Neural progenitor cell (in vitro differentiated cells): ENCODE measurements at regions not wholly inside any gene's neighbourhood (a gene's known extent, or its start where the extent isn't known, plus 50 kb on each side); places are given as distances from the start of the nearest gene placed in this dataset.
"Not testable (repeated sequence)": the region's sequence is repeated elsewhere in the genome, so short reads cannot be mapped to it uniquely, and the experiment has no call there.

Source experiments
- EZH2 ChIP-seq: fragments of 200-600 bp; sonication (generic); IDR thresholded peaks from 2 replicates; pipeline ENCODE4 v1.6.1; 2017; ENCODE audit warnings: antibody characterized with exemption, mild to moderate bottlenecking, moderate library complexity
- EZH2phosphoT487 ChIP-seq: fragments of 200-600 bp; sonication (generic); IDR thresholded peaks from 2 replicates; pipeline ENCODE4 v1.6.1; 2017; ENCODE audit warnings: antibody characterized with exemption
- TF ChIP-seq, protein P1 (sequence below): fragments of 200-600 bp; sonication (generic); IDR thresholded peaks from 2 replicates; pipeline ENCODE4 v1.5.1; 2017; ENCODE audit warnings: antibody characterized with exemption, mild to moderate bottlenecking

- TF ChIP-seq, protein P1, sequence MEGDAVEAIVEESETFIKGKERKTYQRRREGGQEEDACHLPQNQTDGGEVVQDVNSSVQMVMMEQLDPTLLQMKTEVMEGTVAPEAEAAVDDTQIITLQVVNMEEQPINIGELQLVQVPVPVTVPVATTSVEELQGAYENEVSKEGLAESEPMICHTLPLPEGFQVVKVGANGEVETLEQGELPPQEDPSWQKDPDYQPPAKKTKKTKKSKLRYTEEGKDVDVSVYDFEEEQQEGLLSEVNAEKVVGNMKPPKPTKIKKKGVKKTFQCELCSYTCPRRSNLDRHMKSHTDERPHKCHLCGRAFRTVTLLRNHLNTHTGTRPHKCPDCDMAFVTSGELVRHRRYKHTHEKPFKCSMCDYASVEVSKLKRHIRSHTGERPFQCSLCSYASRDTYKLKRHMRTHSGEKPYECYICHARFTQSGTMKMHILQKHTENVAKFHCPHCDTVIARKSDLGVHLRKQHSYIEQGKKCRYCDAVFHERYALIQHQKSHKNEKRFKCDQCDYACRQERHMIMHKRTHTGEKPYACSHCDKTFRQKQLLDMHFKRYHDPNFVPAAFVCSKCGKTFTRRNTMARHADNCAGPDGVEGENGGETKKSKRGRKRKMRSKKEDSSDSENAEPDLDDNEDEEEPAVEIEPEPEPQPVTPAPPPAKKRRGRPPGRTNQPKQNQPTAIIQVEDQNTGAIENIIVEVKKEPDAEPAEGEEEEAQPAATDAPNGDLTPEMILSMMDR = not testable (repeated sequence)
- not testable (repeated sequence) for TF ChIP-seq EZH2, EZH2phosphoT487
These were observed 1575.3 kb downstream of the TSPY10 start for GRCh38 chrY:11102987-11103386.
